ENCODE measurements at regions not wholly inside any gene's neighbourhood (a gene's known extent, or its start where the extent isn't known, plus 50 kb on each side); places are given as distances from the start of the nearest gene placed in this dataset.

GRCh38 chr4:30821859-30822612 lies 101.9 kb downstream of the PCDH7 start:
- TF ChIP-seq RFX5 (IDR thresholded peaks at IDR 0.05; ENCODE audit: borderline replicate concordance, low read depth, low read length), result peak; percentile 73; the same call in 1 of the 2 replicates
- TF ChIP-seq CTBP2 (IDR thresholded peaks at IDR 0.05; ENCODE audit: borderline replicate concordance, insufficient read depth, insufficient read length, low read length), result no peak
- no peak overlapping the region for H4K91ac ChIP-seq (replicated peaks; ENCODE audit: insufficient read length, low read length)
- H2AFZ ChIP-seq (ENCODE audit: low read length), result no peak overlapping the region
- WGBS, 2 experiments (ENCODE audit: extremely low coverage in 1 of 2, insufficient coverage in 1 of 2, insufficient read length in 1 of 2, insufficient replicate concordance in 2 of 2, low coverage in 1 of 2, low lambda C conversion rate in 2 of 2, missing lambda C conversion rate in 1 of 2), result 85% methylated on average over 12 of the region's 12 CpGs; no CpG with 5 or more reads in 1 of the 2 experiments
- H3K4me1 ChIP-seq (replicated peaks in 1 of 4; ENCODE audit: control insufficient read depth in 3 of 4, insufficient read depth in 4 of 4, low read length in 3 of 4), result peaks cover 0 to 5% (median under 1%) of the 10 kb centered on the region in 4 experiments; a peak in 1 of 7 replicates
- H3K27ac ChIP-seq (ENCODE audit: low read depth, low read length), result no peak overlapping the region
- ChIA-PET POLR2A (ENCODE audit: partially characterized antibody) (no interaction called here), CTCF (ENCODE audit: partially characterized antibody) (no interaction called here)
- no peaks in the 10 kb centered on the region for H3K27me3 ChIP-seq (replicated peaks in 1 of 4; ENCODE audit: control insufficient read depth in 3 of 4, extremely low read depth in 1 of 4, insufficient read depth in 3 of 4, low read length in 3 of 4)
- H2AK5ac ChIP-seq (ENCODE audit: low read depth, low read length), result no peak overlapping the region
- no peak overlapping the region for H2BK15ac ChIP-seq (ENCODE audit: low read length)
- H3K79me1 ChIP-seq (ENCODE audit: low read depth, low read length), result no peaks in the 10 kb centered on the region
- no peaks in the 10 kb centered on the region; a peak in 1 of 8 replicates for H3K36me3 ChIP-seq (ENCODE audit: control insufficient read depth in 2 of 4, insufficient read depth in 4 of 4, low read length in 3 of 4)
- H3K9me3 ChIP-seq (ENCODE audit: insufficient read depth in 2 of 2, low read depth in 1 of 2, low read length in 1 of 2), result no peaks in the 10 kb centered on the region
- H3K56ac ChIP-seq (replicated peaks; ENCODE audit: insufficient read length, low read depth, low read length), result no peak overlapping the region
- no peak overlapping the region for H3K9ac ChIP-seq (replicated peaks in 1 of 4; ENCODE audit: extremely low read depth in 1 of 4, low read depth in 3 of 4, low read length in 3 of 4)
- no peak overlapping the region; the same call in 1 of the 2 replicates for H2BK12ac ChIP-seq (ENCODE audit: low read depth, low read length)
- H3K23me2 ChIP-seq (ENCODE audit: low read depth, low read length), result no peaks in the 10 kb centered on the region
- no peak overlapping the region for H3K4me2 ChIP-seq (ENCODE audit: insufficient read depth in 1 of 2, low read depth in 2 of 2, low read length in 2 of 2)
- no peaks in the 10 kb centered on the region for H3K79me2 ChIP-seq (ENCODE audit: control insufficient read depth in 1 of 2, insufficient read depth in 2 of 2, low read length in 2 of 2)
- H4K8ac ChIP-seq (ENCODE audit: extremely low read depth, insufficient read depth, low read length), result no peak overlapping the region
- no peak for FAIRE-seq
- H3K14ac ChIP-seq (ENCODE audit: insufficient read length), result no peak overlapping the region
- no peak overlapping the region for H3K18ac ChIP-seq (ENCODE audit: extremely low read depth, low read length)
- H3K4me3 ChIP-seq (ENCODE audit: extremely low read depth in 1 of 4, insufficient read depth in 2 of 4, low read depth in 3 of 4, low read length in 4 of 4), result no peak overlapping the region
- H2BK120ac ChIP-seq (replicated peaks; ENCODE audit: low read depth, low read length), result no peak overlapping the region
- no peak overlapping the region for H3K23ac ChIP-seq (ENCODE audit: insufficient read length)
- no peak overlapping the region for H2BK5ac ChIP-seq (ENCODE audit: low read depth, low read length)
- H3K4ac ChIP-seq (replicated peaks; ENCODE audit: insufficient read length, low read depth, low read length), result no peak overlapping the region
- H4K20me1 ChIP-seq (replicated peaks in 1 of 2; ENCODE audit: control insufficient read depth in 1 of 2, insufficient read depth in 2 of 2, low read length in 2 of 2), result no peaks in the 10 kb centered on the region
- H4K5ac ChIP-seq (ENCODE audit: insufficient read length, low read depth, low read length), result no peak overlapping the region
- DNase-seq (ENCODE audit: low read depth in 1 of 2, low spot score in 2 of 2), result no peak
- no peak overlapping the region for H2BK20ac ChIP-seq (ENCODE audit: low read length)
